ENCODE measurements at regions not wholly inside any gene's neighbourhood (a gene's known extent, or its start where the extent isn't known, plus 50 kb on each side); places are given as distances from the start of the nearest gene placed in this dataset.

DNA sequence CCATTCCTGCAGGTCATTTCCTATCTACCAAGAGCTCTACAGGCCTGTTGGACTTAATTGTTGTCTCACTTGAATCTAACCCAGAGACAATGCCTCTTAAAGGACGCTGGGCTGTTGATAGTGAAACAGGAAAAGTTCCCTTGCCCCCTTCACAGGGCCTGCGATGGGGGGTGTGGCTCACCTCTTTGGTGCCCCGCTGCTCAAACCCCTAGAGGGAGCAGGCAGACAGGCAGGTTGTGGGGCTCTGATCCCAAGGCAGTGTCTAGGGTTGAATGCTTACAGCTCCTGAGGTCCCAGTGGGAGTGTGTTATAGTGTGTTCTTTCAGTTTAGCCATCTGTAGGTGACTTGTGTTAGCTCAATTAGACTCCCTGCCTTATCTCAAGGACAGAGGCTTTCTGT lies 68.0 kb downstream of the OTOR start:
- TF ChIP-seq, protein P1, sequence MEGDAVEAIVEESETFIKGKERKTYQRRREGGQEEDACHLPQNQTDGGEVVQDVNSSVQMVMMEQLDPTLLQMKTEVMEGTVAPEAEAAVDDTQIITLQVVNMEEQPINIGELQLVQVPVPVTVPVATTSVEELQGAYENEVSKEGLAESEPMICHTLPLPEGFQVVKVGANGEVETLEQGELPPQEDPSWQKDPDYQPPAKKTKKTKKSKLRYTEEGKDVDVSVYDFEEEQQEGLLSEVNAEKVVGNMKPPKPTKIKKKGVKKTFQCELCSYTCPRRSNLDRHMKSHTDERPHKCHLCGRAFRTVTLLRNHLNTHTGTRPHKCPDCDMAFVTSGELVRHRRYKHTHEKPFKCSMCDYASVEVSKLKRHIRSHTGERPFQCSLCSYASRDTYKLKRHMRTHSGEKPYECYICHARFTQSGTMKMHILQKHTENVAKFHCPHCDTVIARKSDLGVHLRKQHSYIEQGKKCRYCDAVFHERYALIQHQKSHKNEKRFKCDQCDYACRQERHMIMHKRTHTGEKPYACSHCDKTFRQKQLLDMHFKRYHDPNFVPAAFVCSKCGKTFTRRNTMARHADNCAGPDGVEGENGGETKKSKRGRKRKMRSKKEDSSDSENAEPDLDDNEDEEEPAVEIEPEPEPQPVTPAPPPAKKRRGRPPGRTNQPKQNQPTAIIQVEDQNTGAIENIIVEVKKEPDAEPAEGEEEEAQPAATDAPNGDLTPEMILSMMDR (conservative IDR thresholded peaks at IDR 0.05; ENCODE audit: low read length), result no peak
- TF ChIP-seq EZH2phosphoT487 (IDR thresholded peaks at IDR 0.05; ENCODE audit: borderline replicate concordance, low read depth, low read length), result no peak

Measured in OCI-LY7 (cell line).